Neural progenitor cell (in vitro differentiated cells): ENCODE measurements at regions not wholly inside any gene's neighbourhood (a gene's known extent, or its start where the extent isn't known, plus 50 kb on each side); places are given as distances from the start of the nearest gene placed in this dataset.

Experiments
- EZH2phosphoT487 ChIP-seq: fragments of 200-600 bp; sonication (generic); IDR thresholded peaks from 2 replicates; pipeline ENCODE4 v1.6.1; 2017; ENCODE audit warnings: antibody characterized with exemption
- TF ChIP-seq, protein P1 (sequence below): fragments of 200-600 bp; sonication (generic); IDR thresholded peaks from 2 replicates; pipeline ENCODE4 v1.5.1; 2017; ENCODE audit warnings: antibody characterized with exemption, mild to moderate bottlenecking

DNA sequence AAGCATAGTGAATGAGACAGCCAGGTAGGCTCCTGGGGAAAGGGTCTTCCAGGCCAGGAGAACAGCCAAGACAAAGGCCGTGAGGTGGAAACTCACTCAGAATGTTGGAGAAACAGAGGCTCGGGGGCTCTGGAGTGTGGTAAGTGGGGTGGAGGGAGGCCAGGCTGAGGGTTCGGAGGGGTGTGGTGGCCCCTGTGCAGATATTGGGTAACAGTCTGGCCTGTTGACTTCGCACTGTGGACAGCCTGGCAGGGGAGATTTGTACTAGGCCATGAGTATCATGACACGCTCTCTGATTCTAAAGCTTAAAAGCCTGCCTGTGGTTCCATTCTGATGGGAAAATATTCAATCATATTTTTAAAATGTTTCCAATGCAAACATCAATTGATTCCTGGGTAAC, 239.3 kb downstream of the GADD45G start:
- TF ChIP-seq, protein P1, sequence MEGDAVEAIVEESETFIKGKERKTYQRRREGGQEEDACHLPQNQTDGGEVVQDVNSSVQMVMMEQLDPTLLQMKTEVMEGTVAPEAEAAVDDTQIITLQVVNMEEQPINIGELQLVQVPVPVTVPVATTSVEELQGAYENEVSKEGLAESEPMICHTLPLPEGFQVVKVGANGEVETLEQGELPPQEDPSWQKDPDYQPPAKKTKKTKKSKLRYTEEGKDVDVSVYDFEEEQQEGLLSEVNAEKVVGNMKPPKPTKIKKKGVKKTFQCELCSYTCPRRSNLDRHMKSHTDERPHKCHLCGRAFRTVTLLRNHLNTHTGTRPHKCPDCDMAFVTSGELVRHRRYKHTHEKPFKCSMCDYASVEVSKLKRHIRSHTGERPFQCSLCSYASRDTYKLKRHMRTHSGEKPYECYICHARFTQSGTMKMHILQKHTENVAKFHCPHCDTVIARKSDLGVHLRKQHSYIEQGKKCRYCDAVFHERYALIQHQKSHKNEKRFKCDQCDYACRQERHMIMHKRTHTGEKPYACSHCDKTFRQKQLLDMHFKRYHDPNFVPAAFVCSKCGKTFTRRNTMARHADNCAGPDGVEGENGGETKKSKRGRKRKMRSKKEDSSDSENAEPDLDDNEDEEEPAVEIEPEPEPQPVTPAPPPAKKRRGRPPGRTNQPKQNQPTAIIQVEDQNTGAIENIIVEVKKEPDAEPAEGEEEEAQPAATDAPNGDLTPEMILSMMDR, result no peak
- TF ChIP-seq EZH2phosphoT487, result no peak
